Lower leg skin (tissue), 4 donors: ENCODE measurements at regions not wholly inside any gene's neighbourhood (a gene's known extent, or its start where the extent isn't known, plus 50 kb on each side); places are given as distances from the start of the nearest gene placed in this dataset.

ENCODE experiments used
- DNase-seq, 2 donors: peaks; one replicate each; pipeline ENCODE4 v3.0.0-alpha.2; 2019; ENCODE audit warnings: low spot score in 2 of 2
- H3K4me3 ChIP-seq: fragments of 200-600 bp; sonication (generic); 2 replicates; pipeline ENCODE4 v1.5.1; 2017; ENCODE audit warnings: mild to moderate bottlenecking, low read depth; ENCODE audit not compliant: poor library complexity, severe bottlenecking
- CTCF ChIP-seq, 3 donors: fragments of 450-650 bp; IDR thresholded peaks; one replicate each; pipeline ENCODE4 v1.5.1; 2016; ENCODE audit warnings: antibody characterized with exemption in 3 of 3, mild to moderate bottlenecking in 3 of 3, moderate library complexity in 2 of 3
- POLR2A ChIP-seq, 2 donors: fragments of 450-650 bp; IDR thresholded peaks; one replicate each; pipeline ENCODE4 v1.6.1; 2016 to 2017; ENCODE audit warnings: antibody characterized with exemption in 2 of 2, mild to moderate bottlenecking in 1 of 2, moderate library complexity in 1 of 2
- WGBS, 2 donors: methylation state at CpG; one replicate each; pipeline ENCODE4 v1.1.5; 2018; 5-methylcytosine and 5-hydroxymethylcytosine counted together
- intact Hi-C: fragments of 100-400 bp; cut with DNase I; formaldehyde crosslinking; loops from one replicate; pipeline ENCODE4 v1.15.0; 2023; ENCODE audit warnings: low total_unique reads

- intact Hi-C loops = no loop called here
- DNase-seq = no peak
- TF ChIP-seq POLR2A (IDR thresholded peaks at IDR 0.05) = no peak
- no peak for TF ChIP-seq CTCF (IDR thresholded peaks at IDR 0.05)
- H3K4me3 ChIP-seq = no peak overlapping the region
- 69 to 96% methylated on average over 2 of the region's 2 CpGs for WGBS, 2 donors
Measured at GRCh38 chr2:18885457-18885856, 296.1 kb upstream of the NT5C1B start.

- no peak for DNase-seq
- 57 to 61% methylated on average over 3 of the region's 3 CpGs for WGBS, 2 donors
- no peak overlapping the region for H3K4me3 ChIP-seq
- intact Hi-C loops = no loop called here
- TF ChIP-seq POLR2A (IDR thresholded peaks at IDR 0.05) (no peak), CTCF (IDR thresholded peaks at IDR 0.05) (no peak)
Measured at GRCh38 chr2:18883616-18884456, 294.5 kb upstream of the NT5C1B start.

- no peak overlapping the region for H3K4me3 ChIP-seq
- DNase-seq = no peak
- WGBS, 2 donors = 86% methylated on average over 2 of the region's 2 CpGs
- intact Hi-C loops = no loop called here
- no peak for TF ChIP-seq POLR2A (IDR thresholded peaks at IDR 0.05)
- TF ChIP-seq CTCF (IDR thresholded peaks at IDR 0.05) = no peak
Measured at GRCh38 chr2:18871430-18871829, 282.1 kb upstream of the NT5C1B start.

- intact Hi-C loops = no loop called here
- TF ChIP-seq POLR2A (IDR thresholded peaks at IDR 0.05) (no peak), CTCF (IDR thresholded peaks at IDR 0.05) (no peak)
- no peak overlapping the region for H3K4me3 ChIP-seq
- DNase-seq = no peak
Measured at GRCh38 chr2:18870307-18870706, 280.9 kb upstream of the NT5C1B start.

- intact Hi-C loops = no loop called here
- TF ChIP-seq POLR2A (IDR thresholded peaks at IDR 0.05) (no peak), CTCF (IDR thresholded peaks at IDR 0.05) (no peak)
- DNase-seq = no peak
- H3K4me3 ChIP-seq = no peak overlapping the region
Measured at GRCh38 chr2:18861951-18862350, 272.6 kb upstream of the NT5C1B start.

- no peak for DNase-seq
- H3K4me3 ChIP-seq = no peak overlapping the region
- TF ChIP-seq CTCF (IDR thresholded peaks at IDR 0.05) (no peak), POLR2A (IDR thresholded peaks at IDR 0.05) (no peak)
- intact Hi-C loops = no loop called here
Measured at GRCh38 chr2:18860179-18860578, 270.8 kb upstream of the NT5C1B start.
